Transverse colon (tissue), 4 donors: ENCODE measurements at regions not wholly inside any gene's neighbourhood (a gene's known extent, or its start where the extent isn't known, plus 50 kb on each side); places are given as distances from the start of the nearest gene placed in this dataset.

ENCODE experiments used
- EP300 ChIP-seq: sonication (generic); formaldehyde crosslinking; IDR thresholded peaks from one replicate; pipeline ENCODE4 v1.6.1; 2017; ENCODE audit warnings: antibody characterized with exemption, low read depth
- POLR2A ChIP-seq: fragments of 450-650 bp; IDR thresholded peaks from one replicate; pipeline ENCODE4 v1.6.1; 2016; ENCODE audit warnings: antibody characterized with exemption, mild to moderate bottlenecking, moderate library complexity
- POLR2AphosphoS5 ChIP-seq, 3 donors: sonication (generic); formaldehyde crosslinking; IDR thresholded peaks; one replicate each; pipeline ENCODE4 v1.6.1; 2016; ENCODE audit warnings: antibody characterized with exemption in 3 of 3
- TF ChIP-seq, protein P1 (sequence below), 5 experiments: fragments of 200-600 bp in 3 of 5; fragments of 450-650 bp in 2 of 5; sonication (generic) in 3 of 5; IDR thresholded peaks; 1 replicate in 2 of 5; 2 replicates in 3 of 5; pipeline ENCODE4 v1.5.1; 2016 to 2017; ENCODE audit warnings: antibody characterized with exemption in 5 of 5, inconsistent platforms in 3 of 5, mild to moderate bottlenecking in 2 of 5, moderate library complexity in 1 of 5

DNA sequence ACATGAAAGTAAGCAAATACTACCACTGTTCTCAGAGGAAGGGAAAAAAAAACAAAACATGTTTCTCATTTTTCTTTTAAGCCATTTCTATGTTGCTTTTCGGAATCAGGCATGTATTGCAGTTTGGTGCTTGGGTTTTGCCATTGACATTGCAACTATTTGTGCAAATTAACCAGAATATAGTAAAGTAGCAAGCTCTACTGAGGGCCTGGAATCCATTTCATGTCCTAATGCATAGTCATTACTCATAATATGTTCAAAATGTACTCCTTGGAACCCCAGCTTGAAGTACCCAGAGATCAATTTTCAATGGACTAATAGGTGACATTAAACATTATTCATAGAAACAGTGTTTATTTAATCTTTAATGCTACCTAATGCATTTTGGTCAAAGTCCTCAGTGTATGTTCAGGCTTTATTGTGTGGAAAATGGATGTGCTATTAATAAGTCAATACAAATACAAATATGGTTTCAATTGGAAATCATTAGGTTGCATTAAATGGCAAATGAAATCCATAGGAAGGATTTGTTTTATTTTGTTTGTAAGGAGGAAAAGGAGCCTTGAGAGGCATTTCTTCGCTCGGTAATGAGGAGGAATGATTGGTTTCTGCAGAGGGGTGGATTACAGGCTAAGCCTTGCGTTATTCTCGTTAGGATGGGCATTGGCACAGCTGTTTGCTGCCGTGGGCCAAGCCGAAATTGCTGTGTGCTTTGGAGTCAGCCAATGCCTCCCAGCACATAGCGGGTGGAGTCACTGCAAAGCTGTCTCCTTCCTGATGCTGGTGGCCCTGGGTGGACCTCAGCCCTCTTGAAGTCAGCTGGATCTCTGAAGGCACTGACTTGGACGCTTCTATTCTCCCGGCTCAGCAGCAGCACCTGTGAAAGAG, 56.4 kb downstream of the MYCN start:
- TF ChIP-seq, protein P1, sequence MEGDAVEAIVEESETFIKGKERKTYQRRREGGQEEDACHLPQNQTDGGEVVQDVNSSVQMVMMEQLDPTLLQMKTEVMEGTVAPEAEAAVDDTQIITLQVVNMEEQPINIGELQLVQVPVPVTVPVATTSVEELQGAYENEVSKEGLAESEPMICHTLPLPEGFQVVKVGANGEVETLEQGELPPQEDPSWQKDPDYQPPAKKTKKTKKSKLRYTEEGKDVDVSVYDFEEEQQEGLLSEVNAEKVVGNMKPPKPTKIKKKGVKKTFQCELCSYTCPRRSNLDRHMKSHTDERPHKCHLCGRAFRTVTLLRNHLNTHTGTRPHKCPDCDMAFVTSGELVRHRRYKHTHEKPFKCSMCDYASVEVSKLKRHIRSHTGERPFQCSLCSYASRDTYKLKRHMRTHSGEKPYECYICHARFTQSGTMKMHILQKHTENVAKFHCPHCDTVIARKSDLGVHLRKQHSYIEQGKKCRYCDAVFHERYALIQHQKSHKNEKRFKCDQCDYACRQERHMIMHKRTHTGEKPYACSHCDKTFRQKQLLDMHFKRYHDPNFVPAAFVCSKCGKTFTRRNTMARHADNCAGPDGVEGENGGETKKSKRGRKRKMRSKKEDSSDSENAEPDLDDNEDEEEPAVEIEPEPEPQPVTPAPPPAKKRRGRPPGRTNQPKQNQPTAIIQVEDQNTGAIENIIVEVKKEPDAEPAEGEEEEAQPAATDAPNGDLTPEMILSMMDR (IDR thresholded peaks at IDR 0.05), result no peak
- TF ChIP-seq POLR2A (no peak), POLR2AphosphoS5 (IDR thresholded peaks at IDR 0.05) (no peak), EP300 (no peak)
